ENCODE measurements at regions not wholly inside any gene's neighbourhood (a gene's known extent, or its start where the extent isn't known, plus 50 kb on each side); places are given as distances from the start of the nearest gene placed in this dataset.

DNA sequence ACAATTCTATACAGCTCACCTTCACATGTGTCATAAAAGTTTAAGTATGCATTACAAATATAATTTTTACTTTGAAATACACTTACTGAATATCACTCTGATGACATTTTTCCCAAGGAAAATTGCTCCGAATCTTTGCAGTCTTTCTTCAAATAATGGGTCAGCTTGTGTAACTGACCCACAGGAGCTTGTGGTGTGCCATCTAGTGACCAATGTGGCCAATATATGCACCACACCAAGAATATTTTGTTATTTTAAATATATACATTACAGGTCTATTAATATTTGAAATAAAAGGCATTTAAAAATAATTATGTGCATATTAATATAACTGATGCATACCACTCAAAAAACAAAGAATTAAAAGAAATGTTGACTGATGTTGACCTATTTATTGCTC lies 271.4 kb downstream of the TBX15 start:
- no peak for DNase-seq

DNA sequence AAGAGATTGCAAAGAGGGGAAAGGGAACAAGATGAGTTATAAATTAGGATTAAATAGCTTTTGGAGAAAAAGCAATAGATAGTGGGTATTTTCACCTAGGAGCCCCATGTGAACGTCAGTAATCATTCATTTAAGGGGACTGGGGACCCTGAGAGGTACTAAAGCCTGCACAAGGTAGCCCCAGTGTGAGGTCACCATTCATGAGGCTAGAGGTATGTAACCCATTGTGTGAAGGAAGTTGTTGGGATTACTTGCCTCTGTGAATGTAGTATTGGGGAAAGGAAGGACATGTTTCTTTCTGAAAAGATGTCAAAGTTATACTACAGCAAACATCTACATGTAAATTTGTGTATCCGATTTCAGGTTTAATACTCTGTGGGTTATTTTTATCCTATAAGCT lies 276.8 kb downstream of the TBX15 start:
- DNase-seq, result no peak

DNA sequence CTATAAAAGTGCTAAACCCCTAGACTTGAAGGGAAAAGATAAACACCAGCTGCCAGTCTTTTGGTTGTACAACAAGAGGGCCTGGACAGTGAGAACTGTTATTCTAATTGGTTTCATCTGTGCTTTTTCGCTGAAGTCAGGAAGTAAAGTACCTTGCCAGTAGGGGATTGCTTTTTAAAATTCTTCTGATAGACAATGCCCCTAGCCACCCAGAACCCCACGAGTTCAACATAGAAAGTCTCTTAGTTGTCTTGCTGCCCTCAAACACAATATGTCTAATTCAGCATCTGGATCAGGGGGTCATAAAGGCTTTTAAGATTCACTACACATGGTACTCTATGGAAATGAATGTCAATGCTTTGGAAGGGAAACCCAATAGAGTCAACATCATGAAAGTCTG lies 289.2 kb downstream of the TBX15 start:
- no peak for DNase-seq

DNA sequence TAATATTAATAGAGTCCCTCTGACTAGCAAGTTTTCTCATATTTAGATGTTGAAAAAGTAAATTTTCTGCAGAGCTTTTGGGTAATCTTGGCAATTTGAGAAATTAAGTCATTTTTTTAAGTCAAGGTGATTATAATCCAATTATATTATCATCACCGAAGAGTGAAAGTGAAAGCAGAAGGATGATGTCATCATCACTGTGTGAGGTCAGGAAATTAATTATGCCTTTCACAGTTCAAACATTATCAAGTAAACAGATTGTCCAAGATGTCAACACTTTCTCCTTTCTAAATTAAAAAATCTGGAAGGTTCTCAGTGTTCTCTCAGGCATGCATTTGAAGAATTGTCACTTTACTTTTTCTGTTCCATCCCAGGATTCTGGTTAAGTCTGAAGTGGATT lies 296.0 kb downstream of the TBX15 start:
- DNase-seq, result no peak

DNA sequence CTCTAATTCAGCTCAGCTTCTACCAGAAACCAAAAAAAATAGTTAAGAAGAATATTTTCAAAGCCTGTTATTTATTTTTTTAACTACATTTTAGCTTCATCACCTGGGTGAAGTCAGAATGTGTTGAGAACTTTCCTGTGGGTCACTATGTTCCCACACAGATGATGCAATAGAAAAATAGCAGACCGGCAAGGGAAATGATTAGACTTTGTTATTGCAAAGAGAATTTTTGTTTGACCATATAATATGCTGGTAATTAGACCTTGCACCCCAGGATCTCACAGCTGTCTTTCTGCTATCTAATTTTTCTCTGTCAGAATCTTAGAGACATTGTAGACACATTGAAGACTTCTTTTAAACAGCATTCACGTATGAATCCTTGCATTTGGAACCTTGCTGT lies 299.3 kb downstream of the TBX15 start:
- DNase-seq, result no peak

DNA sequence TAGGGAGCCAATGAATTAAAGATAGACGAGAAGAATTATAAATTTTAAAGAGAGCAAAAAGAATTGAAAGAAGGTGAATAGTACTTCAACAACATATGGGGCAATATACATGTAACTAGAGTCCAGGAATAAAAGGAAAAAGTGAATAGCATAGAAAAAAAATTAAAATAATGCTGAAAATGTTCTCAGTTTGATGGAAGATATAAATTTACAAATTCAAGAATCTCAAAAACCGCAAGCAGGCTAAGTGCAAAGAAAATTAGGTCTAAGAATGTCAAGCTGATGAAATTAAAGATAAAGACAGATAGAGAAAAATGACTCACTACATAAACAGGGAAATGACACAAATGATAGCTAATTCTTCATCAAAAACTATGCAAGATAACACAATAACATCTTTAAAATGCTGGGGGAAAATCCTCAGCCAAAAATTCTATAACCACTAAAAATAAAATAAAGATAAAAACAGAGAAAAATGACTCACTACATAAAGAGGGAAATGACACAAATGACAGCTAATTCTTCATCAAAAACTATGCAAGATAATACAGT lies 326.3 kb downstream of the TBX15 start:
- DNase-seq, result no peak

DNA sequence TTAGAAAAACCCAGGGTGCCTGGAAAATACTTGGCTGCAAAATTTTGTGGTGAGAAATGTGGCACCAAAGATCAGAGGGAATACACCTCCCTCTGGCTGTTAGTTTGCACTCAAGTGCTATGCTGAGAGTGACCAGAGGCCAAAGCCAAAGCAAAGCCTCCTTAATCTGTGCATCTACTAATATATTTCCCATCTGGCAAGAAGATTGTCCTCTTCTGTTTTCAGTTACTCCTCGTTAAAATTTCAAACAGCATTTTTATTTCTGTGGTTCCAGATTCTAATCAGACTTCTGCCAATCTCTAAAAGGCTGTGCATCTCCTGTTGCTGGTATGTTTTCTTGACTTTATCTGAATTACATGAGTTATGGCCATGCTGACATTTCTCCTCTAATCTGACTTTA lies 327.4 kb downstream of the TBX15 start:
- no peak for DNase-seq

DNA sequence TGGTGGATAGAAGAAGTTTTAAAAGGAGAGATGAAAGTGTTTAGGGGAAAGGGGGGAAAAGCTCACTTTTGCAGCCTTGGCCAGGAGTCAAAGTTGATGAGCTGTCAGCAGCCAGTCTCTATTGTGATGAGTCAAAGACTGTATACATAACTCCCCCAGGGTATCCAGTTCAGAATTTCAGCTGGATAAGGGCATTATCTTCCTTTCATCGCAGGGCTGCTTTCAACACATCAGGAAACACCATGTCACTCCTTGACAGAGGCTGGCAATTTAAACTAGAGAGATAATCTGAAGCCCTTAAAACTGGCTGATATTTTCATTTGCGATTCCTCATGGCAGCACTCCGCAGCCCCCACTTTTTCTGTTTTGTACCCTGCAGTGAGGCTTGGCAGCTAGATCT lies 328.5 kb downstream of the TBX15 start:
- DNase-seq, result no peak

DNA sequence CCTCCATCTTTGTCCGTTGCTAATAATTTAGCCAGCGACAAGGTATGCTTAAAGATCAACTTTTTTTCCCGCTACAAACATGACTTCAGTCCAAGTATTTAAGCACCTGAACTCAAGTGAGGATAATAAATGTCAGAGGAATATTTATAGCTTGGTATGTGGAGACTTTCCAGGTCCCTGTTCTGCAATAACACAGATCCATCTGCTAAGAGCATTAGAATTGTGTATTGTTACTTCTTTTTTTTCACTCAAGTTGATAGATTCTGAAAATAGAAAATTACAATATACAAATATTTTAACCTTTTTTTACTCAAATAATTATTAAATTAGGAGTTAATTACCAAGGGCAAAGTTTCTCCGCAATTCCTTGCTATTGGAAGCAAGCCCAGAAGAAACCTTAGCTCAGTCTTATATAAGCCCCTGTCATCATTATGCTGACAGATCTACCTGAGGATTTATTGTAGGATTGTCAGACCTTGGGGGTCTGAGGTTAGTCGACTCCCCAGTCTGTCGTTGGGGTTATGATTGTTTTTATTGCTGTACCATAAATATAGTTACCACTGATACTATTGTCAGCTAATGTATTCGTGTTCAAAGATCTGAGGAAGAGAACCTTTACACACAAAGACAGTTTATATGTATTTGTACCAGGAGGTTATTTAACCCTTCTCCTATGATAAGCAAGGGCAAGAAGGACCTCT lies 337.9 kb downstream of the TBX15 start:
- no peak for DNase-seq

DNA sequence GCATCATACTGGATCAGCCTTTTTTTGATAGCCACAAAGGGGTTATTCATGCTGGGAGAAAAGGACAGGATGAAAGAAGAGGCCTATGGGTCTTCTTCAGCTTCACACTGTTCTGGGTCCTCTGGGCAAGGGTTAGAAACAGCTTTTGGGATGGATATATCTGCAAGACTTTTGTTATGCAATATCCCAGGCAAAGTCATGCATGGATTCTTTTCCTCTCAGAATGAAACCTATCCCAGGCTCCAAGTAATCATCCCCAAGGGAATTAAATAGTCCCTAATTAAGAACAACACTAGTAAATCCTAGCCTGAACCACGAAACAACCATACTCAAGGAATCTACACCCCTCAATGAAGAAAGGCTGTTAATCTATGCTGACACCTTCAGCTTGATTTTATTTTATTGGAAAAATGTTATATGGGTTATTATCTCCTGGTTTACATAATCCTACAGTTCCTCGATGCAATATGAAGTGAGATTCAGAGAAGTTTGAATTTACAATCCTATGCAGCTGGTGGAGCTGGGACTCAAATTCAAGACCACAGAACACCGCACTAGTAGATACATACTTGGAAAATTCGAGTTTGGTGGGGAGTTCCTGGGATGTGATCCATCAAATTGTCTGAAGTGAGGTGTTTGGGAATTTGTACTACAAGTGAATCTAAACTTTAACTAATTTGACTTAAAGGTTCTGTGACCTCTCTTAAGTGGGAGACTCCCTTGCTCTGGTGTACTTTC lies 338.6 kb downstream of the TBX15 start:
- no peak for DNase-seq

DNA sequence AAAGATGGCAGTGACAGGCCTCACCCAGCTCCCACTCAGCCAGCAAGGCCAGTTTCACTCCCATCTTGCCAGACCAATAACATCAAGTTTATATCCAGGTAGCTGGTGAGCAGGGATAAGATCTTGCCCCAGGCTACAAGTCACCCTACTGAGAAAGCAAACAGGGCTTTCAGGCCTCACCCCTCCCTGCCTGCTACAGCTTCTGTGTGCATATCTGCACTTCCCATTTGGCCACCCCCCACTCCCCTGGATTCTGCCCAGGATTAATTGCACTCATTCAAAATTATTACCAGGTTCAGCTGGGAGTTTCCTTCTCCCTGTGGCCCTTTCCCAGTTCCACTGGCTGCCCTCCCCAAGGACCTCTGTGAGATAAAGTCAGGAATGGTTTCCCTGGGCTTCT lies 352.1 kb downstream of the TBX15 start:
- DNase-seq, result no peak

DNA sequence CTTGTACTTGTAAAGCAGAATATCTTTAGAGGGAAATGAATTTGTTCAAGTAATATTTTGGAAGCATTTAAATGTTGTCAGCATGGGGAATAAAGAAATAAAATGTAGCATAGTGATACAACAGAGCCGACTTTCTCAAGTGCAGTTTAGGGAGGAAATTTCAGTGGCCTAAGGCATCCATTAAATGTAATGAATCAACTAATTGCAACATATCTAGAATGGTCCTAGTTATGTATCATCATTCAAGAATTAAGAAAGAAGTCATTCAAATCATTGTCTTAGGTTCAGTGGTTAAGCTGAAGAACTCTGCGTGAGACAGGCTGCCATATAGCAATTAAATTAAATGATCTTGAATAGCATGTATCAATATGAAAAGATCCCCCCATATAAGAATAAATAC lies 360.7 kb downstream of the TBX15 start:
- DNase-seq, result no peak

DNA sequence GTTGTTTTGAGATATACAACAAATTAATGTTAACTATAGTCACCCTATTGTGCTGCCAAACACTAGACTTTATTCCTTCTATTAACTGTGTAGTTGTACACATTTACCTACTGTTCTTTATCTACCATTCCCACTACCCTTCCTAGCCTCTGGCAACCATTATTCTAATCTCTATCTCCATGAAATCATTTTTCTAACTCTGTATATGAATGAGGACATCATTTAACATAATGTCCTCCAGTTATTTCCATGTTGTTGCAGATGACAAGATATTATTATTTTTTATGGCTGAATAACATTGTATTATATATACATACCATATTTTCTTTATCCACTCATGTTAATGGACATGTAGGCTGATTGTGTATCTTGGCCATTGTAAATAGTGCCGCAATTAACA lies 366.3 kb downstream of the TBX15 start:
- DNase-seq, result no peak

DNA sequence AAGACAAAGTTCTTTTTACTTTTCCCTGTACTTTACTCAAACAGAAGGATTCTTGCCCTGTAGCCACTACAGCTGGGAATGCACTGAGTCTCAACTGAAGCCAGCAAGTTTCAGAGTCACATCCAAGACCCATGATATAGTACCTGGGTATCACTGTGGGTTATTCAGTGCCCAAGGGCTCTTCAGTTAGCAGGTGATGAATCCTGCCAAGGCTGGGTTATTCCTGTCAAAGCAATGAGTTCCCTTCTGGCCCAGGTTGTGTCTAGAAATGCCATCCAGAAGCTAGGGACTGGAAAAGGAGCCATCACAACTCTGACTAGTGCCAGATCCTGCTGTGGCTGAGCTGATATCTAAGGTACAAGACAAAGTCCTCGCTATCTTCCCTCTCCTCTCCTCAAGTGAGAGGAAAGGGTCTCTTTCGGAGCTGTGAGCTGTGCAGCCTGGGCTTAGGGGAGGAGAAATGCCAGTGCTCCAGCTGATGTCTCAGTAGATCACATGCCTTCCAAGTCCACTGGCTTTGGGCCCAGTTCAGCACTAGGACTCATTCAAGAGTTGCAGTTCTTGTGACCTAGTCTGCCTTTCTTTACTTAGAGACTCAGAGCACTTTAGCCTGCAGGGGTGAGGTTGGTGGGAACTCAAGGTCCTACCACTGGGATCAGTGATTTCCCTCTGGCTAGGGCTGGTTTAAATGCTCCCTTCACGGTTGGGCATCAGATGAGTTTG lies 369.4 kb downstream of the TBX15 start:
- no peak for DNase-seq

DNA sequence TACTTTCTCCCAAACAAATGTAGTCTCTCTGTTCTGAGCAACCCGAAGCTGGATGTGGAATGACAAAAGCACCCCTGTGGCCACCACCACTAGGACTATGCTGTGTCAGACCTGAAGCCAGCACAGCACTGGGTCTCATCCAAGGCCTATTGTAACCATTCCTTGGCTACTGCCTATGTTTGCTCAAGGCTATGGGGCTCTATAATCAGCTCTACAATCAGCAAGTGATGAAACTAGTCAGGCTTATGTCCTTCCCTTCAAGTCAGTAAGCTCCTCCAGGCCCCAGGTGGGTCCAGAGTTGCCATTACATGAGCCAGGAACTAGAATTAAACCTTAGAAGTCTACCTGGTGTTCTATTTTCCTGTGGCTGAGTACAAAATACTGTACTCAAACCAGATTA lies 370.2 kb downstream of the TBX15 start:
- no peak for DNase-seq

DNA sequence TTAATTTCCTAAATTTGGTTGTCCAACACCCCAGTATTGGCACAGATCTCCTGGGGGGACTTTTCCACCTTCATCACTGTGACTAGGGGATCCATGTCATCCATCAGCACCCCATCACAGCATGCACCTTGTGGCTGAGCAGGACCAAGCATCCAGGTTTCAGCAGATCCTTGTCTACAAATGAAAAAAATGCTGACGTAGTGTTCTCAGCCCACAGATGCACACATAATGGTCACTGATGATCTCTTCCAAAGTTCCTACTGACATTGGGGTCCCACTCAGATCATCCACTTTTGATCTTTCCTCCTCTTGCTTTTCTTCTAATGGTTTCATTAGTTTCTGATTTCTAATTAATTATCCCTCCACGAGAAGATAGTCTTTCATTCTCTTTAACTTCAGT lies 373.1 kb downstream of the TBX15 start:
- DNase-seq, result no peak

DNA sequence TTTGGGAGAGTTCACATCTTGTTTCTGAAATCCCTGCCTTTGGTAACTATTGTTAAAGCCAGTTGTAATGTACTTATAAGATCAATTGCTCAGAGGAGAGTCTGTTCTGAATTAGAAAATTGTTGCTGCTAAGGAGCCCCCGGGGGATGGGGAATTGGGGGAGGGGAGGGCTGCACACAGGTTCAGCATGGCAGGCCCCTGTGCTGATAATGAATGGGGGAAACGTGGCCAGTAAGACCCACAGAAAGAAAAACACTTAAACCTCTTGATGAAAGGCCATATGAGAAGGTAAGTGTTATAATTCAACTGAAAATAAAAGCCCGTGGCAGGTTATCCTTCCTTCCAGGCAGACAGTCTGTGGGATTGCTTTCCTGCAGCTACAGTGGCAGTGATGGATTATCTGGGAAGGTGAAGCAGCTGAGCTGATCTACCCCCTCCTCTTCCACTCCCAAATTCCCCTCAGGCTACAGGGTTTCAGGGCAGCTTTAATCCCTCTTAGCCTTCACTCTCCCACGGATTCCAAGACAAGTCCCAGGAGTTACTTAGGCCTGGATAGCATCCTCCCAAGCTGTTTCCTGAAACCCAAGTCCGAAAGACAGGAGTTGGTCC lies 398.8 kb downstream of the TBX15 start:
- DNase-seq, result no peak

DNA sequence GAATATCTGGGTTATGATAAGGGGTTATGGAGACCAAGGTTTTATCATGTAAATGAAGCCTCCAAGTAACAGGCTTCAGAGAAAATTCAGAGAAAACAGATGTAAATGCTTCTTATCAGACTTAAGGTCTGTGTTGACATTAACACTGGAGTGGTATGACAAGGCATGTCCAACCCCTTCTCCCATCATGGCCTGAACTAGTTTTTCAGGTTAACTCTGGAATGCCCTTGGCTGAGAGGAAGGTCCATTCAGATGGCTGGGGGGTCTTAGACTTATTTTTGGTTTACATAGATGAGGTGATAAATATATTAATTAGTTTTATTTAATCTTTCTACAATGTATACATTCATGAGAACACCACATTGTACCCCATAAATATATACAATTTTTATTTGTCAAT lies 399.6 kb downstream of the TBX15 start:
- no peak for DNase-seq

DNA sequence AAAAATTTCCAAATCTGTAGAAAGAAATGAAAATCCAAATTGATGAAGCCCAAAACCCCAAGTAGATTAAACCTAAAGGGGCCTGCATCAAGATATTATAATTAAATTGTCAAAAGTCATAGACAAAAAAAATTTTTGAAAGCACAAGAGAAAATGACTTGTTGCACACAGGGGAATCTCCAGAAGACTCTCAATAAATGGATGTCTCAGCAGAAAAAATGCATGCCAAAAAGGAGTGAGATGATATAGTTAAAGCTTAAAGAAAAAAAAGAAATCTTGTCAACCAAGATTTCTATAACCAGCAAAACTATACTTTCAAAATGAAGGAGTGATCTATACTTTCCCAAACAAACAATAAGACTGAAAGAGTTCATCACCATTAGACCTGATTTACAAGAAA lies 393.2 kb upstream of the SPAG17 start:
- DNase-seq, result no peak

DNA sequence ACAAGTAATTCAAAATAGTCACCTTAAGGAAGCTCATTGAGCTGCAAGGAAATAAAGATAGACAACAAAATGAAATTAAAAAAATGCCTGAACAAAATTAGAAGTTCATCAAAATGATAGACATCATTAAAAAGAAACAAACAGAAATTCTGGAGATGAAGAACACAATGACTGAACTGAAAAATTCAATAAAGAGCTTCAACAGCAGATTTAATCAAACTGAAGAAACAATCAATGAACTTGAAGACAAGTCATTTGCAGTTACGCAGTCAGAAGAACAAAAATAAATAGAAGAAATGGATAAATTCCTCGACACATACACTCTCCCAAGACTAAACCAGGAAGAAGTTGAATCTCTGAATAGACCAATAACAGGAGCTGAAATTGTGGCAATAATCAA lies 390.0 kb upstream of the SPAG17 start:
- DNase-seq, result no peak

DNA sequence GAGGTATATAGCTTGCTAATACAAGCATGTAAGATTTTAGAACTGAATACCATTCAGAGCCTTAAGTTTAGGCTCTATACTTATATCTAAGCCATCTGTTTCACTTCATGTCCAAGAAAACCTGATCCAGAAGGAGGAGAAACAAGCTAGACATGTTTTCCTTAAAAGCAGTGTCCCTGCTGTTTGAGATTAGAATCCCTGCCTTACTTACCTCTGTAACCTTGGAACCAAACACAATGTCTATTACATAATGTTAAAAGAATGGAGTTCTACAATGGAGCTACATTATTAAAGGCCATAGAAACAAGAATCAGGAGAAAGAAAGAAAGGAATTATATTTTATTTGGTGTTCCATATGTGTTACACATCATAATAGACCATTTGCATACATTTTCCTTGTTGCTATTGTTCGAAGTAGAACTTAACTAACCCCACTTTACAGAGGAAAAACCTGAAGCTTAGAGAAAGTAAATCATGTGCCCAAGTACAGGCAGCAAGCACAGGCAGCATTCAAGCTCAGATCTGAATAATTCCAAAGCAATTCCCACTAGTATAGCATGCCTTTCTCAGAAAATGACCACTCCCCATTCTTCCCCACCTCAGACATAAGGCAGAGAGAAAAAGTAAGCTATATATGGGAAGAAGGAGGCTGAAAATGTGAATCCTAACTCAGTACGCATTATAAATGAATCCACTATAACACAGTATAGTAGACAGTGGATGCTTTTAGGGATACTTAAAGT lies 380.1 kb upstream of the SPAG17 start:
- no peak for DNase-seq

All from eye (tissue), 1 donor.